Activated naive CD4-positive, alpha-beta T cell treated with anti-CD3 and anti-CD28 coated beads for 36 hours (primary cell): ENCODE measurements at regions not wholly inside any gene's neighbourhood (a gene's known extent, or its start where the extent isn't known, plus 50 kb on each side); places are given as distances from the start of the nearest gene placed in this dataset.
"Not testable (repeated sequence)": the region's sequence is repeated elsewhere in the genome, so short reads cannot be mapped to it uniquely, and the experiment has no call there.

ENCODE experiments used
- CTCF ChIA-PET: fragments of 350-600 bp; sonication (Branson Sonifier 250); formaldehyde crosslinking; loops from one replicate; lab custom pipeline; 2021; ENCODE audit warnings: antibody characterized with exemption; lab: Charles Lee
- DNase-seq: peaks from one replicate; pipeline ENCODE4 v3.0.0-alpha.2; 2020
- H3K27ac Mint-ChIP-seq: one replicate; pipeline ENCODE4 v1.8.0; 2021; ENCODE audit warnings: mild to moderate bottlenecking, mixed read lengths
- H3K27me3 Mint-ChIP-seq: one replicate; pipeline ENCODE4 v1.8.0; 2021; ENCODE audit warnings: low read depth, mixed read lengths
- H3K36me3 Mint-ChIP-seq: one replicate; pipeline ENCODE4 v1.8.0; 2021; ENCODE audit warnings: low read depth, mixed read lengths
- H3K4me1 Mint-ChIP-seq: one replicate; pipeline ENCODE4 v1.8.0; 2021; ENCODE audit warnings: low read depth, mixed read lengths
- H3K4me3 Mint-ChIP-seq: one replicate; pipeline ENCODE4 v1.8.0; 2021; ENCODE audit warnings: mild to moderate bottlenecking, moderate library complexity, mixed read lengths
- H3K9me3 Mint-ChIP-seq: one replicate; pipeline ENCODE4 v1.8.0; 2021; ENCODE audit warnings: mixed read lengths
- intact Hi-C: fragments of 100-400 bp; cut with micrococcal nuclease; formaldehyde crosslinking; loops from one replicate; pipeline ENCODE4 v1.15.1; 2023

GRCh38 chr21:10377758-10378157, 143.6 kb upstream of the TPTE start:
- CTCF ChIA-PET, H3K4me3 Mint-ChIP-seq, intact Hi-C loops: not testable (repeated sequence)

GRCh38 chr21:10379816-10380215, 141.6 kb upstream of the TPTE start:
- H3K9me3 Mint-ChIP-seq = peaks cover 19% of the 10 kb centered on the region
- H3K36me3 Mint-ChIP-seq, H3K4me3 Mint-ChIP-seq, H3K4me1 Mint-ChIP-seq, CTCF ChIA-PET, H3K27ac Mint-ChIP-seq, intact Hi-C loops, H3K27me3 Mint-ChIP-seq, DNase-seq: not testable (repeated sequence)

More at GRCh38 chr21:10377758-10378157, 143.6 kb upstream of the TPTE start:
- not testable (repeated sequence) for H3K4me1 Mint-ChIP-seq, DNase-seq, H3K27me3 Mint-ChIP-seq, H3K36me3 Mint-ChIP-seq, H3K27ac Mint-ChIP-seq
- H3K9me3 Mint-ChIP-seq = peaks cover 21% of the 10 kb centered on the region

GRCh38 chr21:10381687-10382060, 139.7 kb upstream of the TPTE start:
- H3K27ac Mint-ChIP-seq, intact Hi-C loops, H3K4me3 Mint-ChIP-seq, H3K36me3 Mint-ChIP-seq, H3K9me3 Mint-ChIP-seq, CTCF ChIA-PET, DNase-seq, H3K27me3 Mint-ChIP-seq, H3K4me1 Mint-ChIP-seq: not testable (repeated sequence)

GRCh38 chr21:10382135-10382534, 139.2 kb upstream of the TPTE start:
- H3K27me3 Mint-ChIP-seq, H3K9me3 Mint-ChIP-seq, intact Hi-C loops, H3K4me3 Mint-ChIP-seq, CTCF ChIA-PET, DNase-seq, H3K4me1 Mint-ChIP-seq, H3K36me3 Mint-ChIP-seq, H3K27ac Mint-ChIP-seq: not testable (repeated sequence)

- H3K27me3 Mint-ChIP-seq, H3K36me3 Mint-ChIP-seq, intact Hi-C loops, H3K27ac Mint-ChIP-seq, H3K4me3 Mint-ChIP-seq, H3K4me1 Mint-ChIP-seq, CTCF ChIA-PET, DNase-seq, H3K9me3 Mint-ChIP-seq: not testable (repeated sequence)
Observed at GRCh38 chr21:10382580-10382979, 138.8 kb upstream of the TPTE start.

- H3K4me3 Mint-ChIP-seq, H3K27me3 Mint-ChIP-seq, H3K27ac Mint-ChIP-seq, H3K9me3 Mint-ChIP-seq, H3K36me3 Mint-ChIP-seq, CTCF ChIA-PET, intact Hi-C loops, H3K4me1 Mint-ChIP-seq, DNase-seq: not testable (repeated sequence)
Observed at GRCh38 chr21:10383571-10383970, 137.8 kb upstream of the TPTE start.

GRCh38 chr21:10384304-10384861, 137.0 kb upstream of the TPTE start:
- H3K9me3 Mint-ChIP-seq, DNase-seq, H3K36me3 Mint-ChIP-seq, H3K27ac Mint-ChIP-seq, H3K4me3 Mint-ChIP-seq, intact Hi-C loops, H3K4me1 Mint-ChIP-seq, CTCF ChIA-PET, H3K27me3 Mint-ChIP-seq: not testable (repeated sequence)

- intact Hi-C loops, H3K4me3 Mint-ChIP-seq, H3K9me3 Mint-ChIP-seq, H3K27me3 Mint-ChIP-seq, H3K27ac Mint-ChIP-seq, H3K4me1 Mint-ChIP-seq, CTCF ChIA-PET, DNase-seq, H3K36me3 Mint-ChIP-seq: not testable (repeated sequence)
Observed at GRCh38 chr21:10385202-10385601, 136.2 kb upstream of the TPTE start.

- H3K36me3 Mint-ChIP-seq, H3K27ac Mint-ChIP-seq, CTCF ChIA-PET, H3K9me3 Mint-ChIP-seq, intact Hi-C loops, H3K4me3 Mint-ChIP-seq, DNase-seq, H3K4me1 Mint-ChIP-seq, H3K27me3 Mint-ChIP-seq: not testable (repeated sequence)
Observed at GRCh38 chr21:10385898-10386527, 135.4 kb upstream of the TPTE start.

- H3K27me3 Mint-ChIP-seq, intact Hi-C loops, CTCF ChIA-PET, DNase-seq, H3K27ac Mint-ChIP-seq, H3K4me1 Mint-ChIP-seq, H3K4me3 Mint-ChIP-seq, H3K9me3 Mint-ChIP-seq, H3K36me3 Mint-ChIP-seq: not testable (repeated sequence)
Observed at GRCh38 chr21:10387692-10388450, 133.5 kb upstream of the TPTE start.

GRCh38 chr21:10388625-10389024, 132.8 kb upstream of the TPTE start:
- H3K27me3 Mint-ChIP-seq, CTCF ChIA-PET, H3K4me3 Mint-ChIP-seq, H3K36me3 Mint-ChIP-seq, H3K9me3 Mint-ChIP-seq, intact Hi-C loops, H3K4me1 Mint-ChIP-seq, DNase-seq, H3K27ac Mint-ChIP-seq: not testable (repeated sequence)

- H3K27ac Mint-ChIP-seq, H3K36me3 Mint-ChIP-seq, CTCF ChIA-PET, H3K9me3 Mint-ChIP-seq, H3K27me3 Mint-ChIP-seq, intact Hi-C loops, DNase-seq, H3K4me1 Mint-ChIP-seq, H3K4me3 Mint-ChIP-seq: not testable (repeated sequence)
Observed at GRCh38 chr21:10392301-10392700, 129.1 kb upstream of the TPTE start.

GRCh38 chr21:10395963-10396362, 125.4 kb upstream of the TPTE start:
- H3K4me3 Mint-ChIP-seq, intact Hi-C loops, H3K27me3 Mint-ChIP-seq, H3K9me3 Mint-ChIP-seq, CTCF ChIA-PET, H3K4me1 Mint-ChIP-seq, H3K27ac Mint-ChIP-seq, DNase-seq, H3K36me3 Mint-ChIP-seq: not testable (repeated sequence)
